ENCODE measurements at regions not wholly inside any gene's neighbourhood (a gene's known extent, or its start where the extent isn't known, plus 50 kb on each side); places are given as distances from the start of the nearest gene placed in this dataset.

DNA sequence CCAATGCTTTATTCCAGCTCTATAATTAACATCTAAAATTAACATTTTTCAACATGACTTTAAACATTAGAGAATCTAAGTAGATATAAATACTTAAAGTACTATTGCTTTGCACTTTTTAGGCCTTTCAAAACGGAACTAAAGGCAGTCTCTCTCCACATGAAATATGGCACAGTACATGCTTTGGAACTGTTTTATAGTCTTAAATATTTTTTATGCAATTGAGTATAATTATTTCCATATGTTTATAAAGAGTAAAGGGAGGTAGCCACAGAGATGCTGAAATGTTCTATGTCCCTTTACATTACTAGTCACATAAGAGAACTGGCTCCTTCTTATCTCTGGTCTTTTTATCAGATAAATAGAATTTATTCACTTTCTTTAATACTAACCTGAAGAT is 674.0 kb downstream of the PLCL1 start:
- Mint-ChIP-seq H3K4me1 (ENCODE audit: low read depth in 2 of 2) (no peaks in the 10 kb centered on the region), H3K27me3 (no peaks in the 10 kb centered on the region), H3K27ac (no peak overlapping the region), H3K4me3 (no peak overlapping the region), H3K9me3 (no peaks in the 10 kb centered on the region), H3K36me3 (ENCODE audit: insufficient read depth) (no peaks in the 10 kb centered on the region)
- no peak for DNase-seq
- no peak for ATAC-seq (replicated peaks)

DNA sequence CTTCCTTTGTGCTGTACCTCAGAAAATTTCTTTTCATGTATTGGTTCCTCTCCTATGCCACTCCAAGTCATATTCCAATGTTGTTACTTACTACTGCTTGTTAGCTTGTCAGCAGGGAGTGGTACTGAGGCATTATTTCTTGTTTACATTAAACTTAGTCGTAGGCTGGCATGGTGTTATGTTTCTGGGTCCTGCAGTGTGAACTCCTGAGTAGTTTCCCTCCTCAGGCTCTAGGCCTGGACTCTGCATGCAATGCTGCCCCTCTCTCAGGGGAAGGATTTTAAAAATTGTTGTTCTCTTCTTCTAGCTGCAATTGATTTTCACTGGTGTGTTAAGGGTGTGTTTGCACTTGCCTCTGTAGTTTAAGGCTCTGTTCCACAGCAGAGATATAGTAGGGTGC is 671.6 kb downstream of the PLCL1 start:
- Mint-ChIP-seq H3K27me3 (no peaks in the 10 kb centered on the region), H3K4me3 (no peak overlapping the region), H3K4me1 (ENCODE audit: low read depth in 2 of 2) (no peaks in the 10 kb centered on the region), H3K9me3 (no peaks in the 10 kb centered on the region), H3K36me3 (ENCODE audit: insufficient read depth) (no peaks in the 10 kb centered on the region), H3K27ac (no peak overlapping the region)
- ATAC-seq (replicated peaks): no peak
- no peak for DNase-seq

DNA sequence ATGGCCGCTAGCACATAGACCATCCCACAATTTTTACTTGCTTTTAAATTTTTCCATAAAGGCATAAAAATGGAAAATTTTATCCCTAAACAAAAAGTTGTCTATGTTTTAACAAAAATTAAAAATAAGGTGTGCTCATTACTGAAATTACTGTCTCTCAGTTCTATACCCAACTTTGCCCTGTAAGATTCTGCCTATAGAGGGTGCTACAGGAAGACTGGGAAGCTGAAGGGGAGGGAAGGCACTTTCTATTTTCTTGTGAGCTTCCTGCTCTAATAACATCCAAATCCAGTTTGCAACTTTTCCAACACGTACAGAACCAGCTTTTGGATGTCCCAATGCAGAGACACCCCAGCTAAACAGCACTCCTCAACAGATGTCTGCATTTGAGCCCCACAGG is 666.9 kb downstream of the PLCL1 start:
- no peak for ATAC-seq (replicated peaks)
- no peak for DNase-seq
- Mint-ChIP-seq H3K4me3 (no peak overlapping the region), H3K9me3 (peaks cover 0 to 1% of the 10 kb centered on the region in 2 donors), H3K36me3 (ENCODE audit: insufficient read depth) (no peaks in the 10 kb centered on the region), H3K27ac (no peak overlapping the region), H3K4me1 (ENCODE audit: low read depth in 2 of 2) (no peaks in the 10 kb centered on the region), H3K27me3 (no peaks in the 10 kb centered on the region)

DNA sequence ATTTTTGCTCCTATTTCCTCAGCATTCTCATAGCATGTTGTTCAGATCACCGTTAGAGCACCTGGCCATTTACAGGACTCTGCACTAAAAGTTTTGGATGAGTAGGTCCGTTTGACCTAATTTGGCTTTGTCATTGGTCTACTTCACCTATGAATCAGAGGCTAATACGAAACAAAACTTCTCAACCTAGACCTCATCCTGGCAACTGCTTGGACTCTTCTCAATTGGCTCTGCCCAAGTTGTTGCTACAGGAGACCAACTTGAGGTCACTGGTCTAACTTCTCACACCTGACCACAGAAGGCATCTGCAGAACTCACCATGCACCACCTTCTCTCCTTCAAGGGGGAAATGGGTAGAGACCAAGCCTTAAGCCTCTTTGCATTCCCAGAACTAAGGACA is 663.7 kb downstream of the PLCL1 start:
- no peaks in the 10 kb centered on the region for H3K36me3 Mint-ChIP-seq (ENCODE audit: insufficient read depth)
- no peaks in the 10 kb centered on the region for H3K27me3 Mint-ChIP-seq
- H3K4me3 Mint-ChIP-seq: no peak overlapping the region
- no peaks in the 10 kb centered on the region for H3K4me1 Mint-ChIP-seq (ENCODE audit: low read depth in 2 of 2)
- peaks cover 0 to 1% of the 10 kb centered on the region in 2 donors for H3K9me3 Mint-ChIP-seq
- no peak overlapping the region for H3K27ac Mint-ChIP-seq
- no peak for ATAC-seq (replicated peaks)
- no peak for DNase-seq

DNA sequence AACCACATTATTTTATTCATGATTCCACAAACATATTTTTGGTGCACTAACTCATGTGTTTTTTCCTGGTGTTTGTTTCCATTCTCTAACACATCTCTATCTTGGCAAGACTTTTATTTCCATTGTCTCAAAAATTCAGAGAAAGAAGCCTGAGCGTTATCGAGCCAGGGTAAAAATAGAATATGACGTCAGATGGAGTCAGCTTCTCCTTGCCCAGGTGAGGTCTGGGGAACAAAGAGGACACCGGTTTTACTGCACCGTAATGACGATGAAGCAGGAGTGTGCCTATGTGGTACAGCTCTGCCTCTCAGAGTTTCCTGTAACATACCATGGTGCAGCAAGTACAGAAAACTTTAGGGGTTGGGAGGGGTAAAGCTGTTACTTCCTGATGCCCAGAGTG is 661.6 kb downstream of the PLCL1 start:
- Mint-ChIP-seq H3K9me3 (peaks cover 0 to 1% of the 10 kb centered on the region in 2 donors), H3K4me1 (ENCODE audit: low read depth in 2 of 2) (no peaks in the 10 kb centered on the region), H3K27me3 (no peaks in the 10 kb centered on the region), H3K27ac (no peak overlapping the region), H3K4me3 (no peak overlapping the region), H3K36me3 (ENCODE audit: insufficient read depth) (no peaks in the 10 kb centered on the region)
- no peak for ATAC-seq (replicated peaks)
- no peak for DNase-seq

DNA sequence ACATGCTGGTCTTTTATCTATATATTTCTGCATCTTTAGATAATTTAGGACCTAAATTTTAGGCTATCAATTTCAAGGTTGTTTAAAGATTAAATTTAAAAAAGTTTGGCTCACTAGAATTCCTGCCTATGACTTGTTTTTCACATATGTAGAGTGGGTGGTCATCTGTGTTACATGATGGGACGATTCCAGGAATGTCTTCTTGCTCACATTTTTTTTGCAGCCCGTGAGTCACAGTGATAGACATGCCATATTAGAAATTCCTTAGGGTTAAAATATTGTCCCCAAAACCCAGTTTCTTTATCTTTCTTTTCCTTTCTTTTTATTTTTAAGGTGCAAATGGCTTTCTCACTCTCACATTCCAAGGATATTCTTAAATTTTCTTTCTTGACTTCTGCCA is 652.0 kb downstream of the PLCL1 start:
- H3K27ac Mint-ChIP-seq: no peak overlapping the region
- no peak for DNase-seq
- no peak for ATAC-seq (replicated peaks)
- H3K9me3 Mint-ChIP-seq: no peaks in the 10 kb centered on the region
- no peak overlapping the region for H3K4me3 Mint-ChIP-seq
- no peaks in the 10 kb centered on the region for H3K4me1 Mint-ChIP-seq (ENCODE audit: low read depth in 2 of 2)
- no peaks in the 10 kb centered on the region for H3K27me3 Mint-ChIP-seq
- H3K36me3 Mint-ChIP-seq (ENCODE audit: insufficient read depth): no peaks in the 10 kb centered on the region

DNA sequence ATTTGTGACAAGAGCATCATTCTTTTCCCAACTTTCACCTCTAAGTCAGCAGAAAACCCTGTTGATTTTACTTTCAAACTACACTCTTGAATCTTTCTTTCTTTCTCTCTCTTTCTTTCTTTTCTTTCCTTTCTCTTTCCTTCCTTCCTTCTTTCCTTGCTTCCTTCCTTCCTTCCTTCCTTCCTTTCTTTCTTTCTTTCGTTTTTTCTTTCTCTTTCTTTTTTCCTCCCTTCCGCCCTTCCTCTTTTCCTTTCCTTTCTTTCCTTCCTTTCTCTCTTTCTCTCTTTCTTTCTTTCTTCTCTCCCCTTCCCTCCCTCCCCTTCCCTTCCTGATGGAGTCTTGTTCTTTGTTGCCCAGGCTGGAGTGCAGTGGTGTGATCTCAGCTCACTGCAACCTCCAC is 649.5 kb downstream of the PLCL1 start:
- Mint-ChIP-seq H3K27ac (no peak overlapping the region), H3K4me3 (no peak overlapping the region), H3K4me1 (ENCODE audit: low read depth in 2 of 2) (no peaks in the 10 kb centered on the region), H3K9me3 (no peaks in the 10 kb centered on the region), H3K27me3 (no peaks in the 10 kb centered on the region), H3K36me3 (ENCODE audit: insufficient read depth) (no peaks in the 10 kb centered on the region)
- DNase-seq (no peak), ATAC-seq (replicated peaks) (no peak)

DNA sequence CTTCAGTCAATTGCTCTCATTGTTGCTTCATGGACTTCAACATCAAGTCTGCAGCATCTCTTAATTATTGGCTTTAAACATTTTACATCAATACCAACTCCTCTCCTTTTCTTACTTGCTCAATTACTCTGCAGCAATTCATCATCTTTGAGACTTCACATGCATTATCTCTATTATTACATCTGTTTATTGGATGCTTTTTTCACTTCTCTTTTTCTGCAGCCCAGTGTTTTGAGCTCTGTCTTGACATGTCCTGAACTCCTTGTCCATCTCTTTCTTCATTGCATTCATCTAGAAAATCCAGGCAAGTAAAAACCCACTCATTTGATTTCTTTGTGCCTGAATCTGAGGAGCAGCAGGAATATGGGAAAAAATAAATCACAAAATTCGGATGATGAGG is 647.9 kb downstream of the PLCL1 start:
- H3K27me3 Mint-ChIP-seq: no peaks in the 10 kb centered on the region
- no peaks in the 10 kb centered on the region for H3K4me1 Mint-ChIP-seq (ENCODE audit: low read depth in 2 of 2)
- H3K9me3 Mint-ChIP-seq: no peaks in the 10 kb centered on the region
- H3K36me3 Mint-ChIP-seq (ENCODE audit: insufficient read depth): no peaks in the 10 kb centered on the region
- no peak for ATAC-seq (replicated peaks)
- H3K4me3 Mint-ChIP-seq: no peak overlapping the region
- DNase-seq: no peak
- H3K27ac Mint-ChIP-seq: no peak overlapping the region

DNA sequence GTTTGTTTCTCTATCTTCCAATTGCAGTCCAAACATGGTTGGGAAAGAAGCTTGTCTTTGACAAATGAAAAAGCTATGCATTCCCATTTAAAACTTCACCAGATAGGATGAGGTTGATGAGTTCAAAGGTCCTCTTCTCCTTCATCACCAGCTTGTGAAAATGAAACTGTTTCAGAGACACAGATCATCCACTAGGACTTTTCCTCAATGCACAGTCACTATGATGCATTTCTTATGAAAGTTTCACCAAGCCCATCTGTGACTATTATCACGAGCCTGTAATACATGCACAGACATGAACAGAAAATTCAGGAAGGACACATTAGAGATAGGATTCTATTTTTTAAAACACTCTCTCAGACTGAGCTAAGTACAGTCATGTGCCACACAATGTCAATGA is 644.4 kb downstream of the PLCL1 start:
- no peak overlapping the region for H3K27ac Mint-ChIP-seq

DNA sequence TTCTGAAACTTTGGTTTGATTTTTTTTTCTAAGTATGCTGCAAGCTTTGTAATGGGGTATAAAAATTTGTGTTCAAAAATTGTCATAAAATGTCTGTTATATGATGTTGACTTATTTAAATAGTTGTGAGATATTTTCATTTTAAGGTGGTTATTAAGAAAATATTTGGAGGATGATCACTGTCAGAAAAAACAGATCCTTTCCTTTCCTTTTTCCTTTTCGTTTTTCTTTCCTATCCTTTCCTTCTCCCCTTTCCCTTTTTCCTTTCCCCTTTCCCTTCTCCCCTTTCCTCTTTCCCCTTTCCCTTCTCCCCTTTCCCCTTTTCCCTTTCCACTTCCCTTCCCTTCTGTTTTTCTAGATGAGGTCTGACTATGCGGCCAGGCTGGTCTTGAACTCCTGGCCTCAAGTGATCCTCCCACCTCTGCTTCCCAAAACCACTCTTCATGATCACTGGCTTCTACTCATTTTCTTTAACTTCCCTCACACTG is 640.5 kb downstream of the PLCL1 start:
- ATAC-seq (replicated peaks): no peak
- no peak overlapping the region for H3K27ac Mint-ChIP-seq
- H3K4me3 Mint-ChIP-seq: no peak overlapping the region
- H3K36me3 Mint-ChIP-seq (ENCODE audit: insufficient read depth): no peaks in the 10 kb centered on the region
- DNase-seq: no peak
- peaks cover 0 to 5% of the 10 kb centered on the region in 2 donors for H3K27me3 Mint-ChIP-seq
- peaks cover 0 to 4% of the 10 kb centered on the region in 2 donors for H3K9me3 Mint-ChIP-seq
- H3K4me1 Mint-ChIP-seq (ENCODE audit: low read depth in 2 of 2): no peaks in the 10 kb centered on the region

More for the DNA sequence above, 644.4 kb downstream of the PLCL1 start:
- ATAC-seq (replicated peaks): no peak
- H3K36me3 Mint-ChIP-seq (ENCODE audit: insufficient read depth): no peaks in the 10 kb centered on the region
- no peak overlapping the region for H3K4me3 Mint-ChIP-seq
- DNase-seq: no peak
- H3K27me3 Mint-ChIP-seq: no peaks in the 10 kb centered on the region
- no peaks in the 10 kb centered on the region for H3K4me1 Mint-ChIP-seq (ENCODE audit: low read depth in 2 of 2)
- no peaks in the 10 kb centered on the region for H3K9me3 Mint-ChIP-seq

DNA sequence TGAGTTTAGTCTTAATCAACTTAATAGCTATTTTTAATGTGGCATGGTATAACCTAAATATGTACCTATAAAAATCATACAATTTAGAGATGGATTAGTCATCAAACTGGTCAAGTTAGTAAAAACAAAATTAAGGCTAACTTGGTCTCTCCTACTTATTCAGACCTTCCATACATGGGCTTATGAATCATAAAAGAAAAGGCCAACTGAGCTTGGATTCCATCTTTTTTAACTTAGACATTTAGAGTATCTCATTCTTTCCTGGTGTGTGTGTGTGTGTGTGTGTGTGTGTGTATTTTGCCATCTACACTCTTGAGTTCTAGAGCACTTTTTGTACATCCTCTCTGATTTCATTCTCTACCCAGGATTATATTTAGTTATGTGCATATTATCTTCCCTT is 637.5 kb downstream of the PLCL1 start:
- DNase-seq (no peak), ATAC-seq (replicated peaks) (no peak)
- H3K27ac Mint-ChIP-seq: no peak overlapping the region

DNA sequence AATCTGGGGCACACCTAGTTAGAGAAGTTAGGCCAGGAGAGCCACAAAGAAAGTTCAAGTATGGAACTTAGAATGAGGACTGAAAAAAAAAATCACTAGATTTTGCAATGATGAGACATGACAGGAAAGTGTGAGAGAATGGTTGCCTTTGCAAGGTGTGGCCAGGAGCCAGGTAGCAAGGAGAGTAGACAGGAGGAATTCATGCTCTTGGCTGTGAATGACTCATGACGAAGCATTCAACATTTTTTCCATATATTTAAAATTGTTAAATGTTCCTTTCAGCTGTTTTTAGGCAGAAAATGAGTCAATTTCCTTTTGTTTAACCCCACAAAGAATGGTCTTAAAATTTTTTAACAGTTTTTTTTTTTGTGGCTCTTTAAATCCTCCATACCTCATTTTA is 636.9 kb downstream of the PLCL1 start:
- Mint-ChIP-seq H3K36me3 (ENCODE audit: insufficient read depth) (no peaks in the 10 kb centered on the region), H3K4me1 (ENCODE audit: low read depth in 2 of 2) (no peaks in the 10 kb centered on the region), H3K4me3 (no peak overlapping the region), H3K27ac (no peak overlapping the region), H3K27me3 (peaks cover 0 to 12% of the 10 kb centered on the region in 2 donors), H3K9me3 (peaks cover 0 to 4% of the 10 kb centered on the region in 2 donors)
- ATAC-seq (replicated peaks): no peak
- no peak for DNase-seq

More for the DNA sequence above, 637.5 kb downstream of the PLCL1 start:
- no peaks in the 10 kb centered on the region for H3K4me1 Mint-ChIP-seq (ENCODE audit: low read depth in 2 of 2)
- no peaks in the 10 kb centered on the region for H3K36me3 Mint-ChIP-seq (ENCODE audit: insufficient read depth)
- H3K27me3 Mint-ChIP-seq: peaks cover 0 to 12% of the 10 kb centered on the region in 2 donors
- H3K4me3 Mint-ChIP-seq: no peak overlapping the region
- peaks cover 0 to 4% of the 10 kb centered on the region in 2 donors for H3K9me3 Mint-ChIP-seq

DNA sequence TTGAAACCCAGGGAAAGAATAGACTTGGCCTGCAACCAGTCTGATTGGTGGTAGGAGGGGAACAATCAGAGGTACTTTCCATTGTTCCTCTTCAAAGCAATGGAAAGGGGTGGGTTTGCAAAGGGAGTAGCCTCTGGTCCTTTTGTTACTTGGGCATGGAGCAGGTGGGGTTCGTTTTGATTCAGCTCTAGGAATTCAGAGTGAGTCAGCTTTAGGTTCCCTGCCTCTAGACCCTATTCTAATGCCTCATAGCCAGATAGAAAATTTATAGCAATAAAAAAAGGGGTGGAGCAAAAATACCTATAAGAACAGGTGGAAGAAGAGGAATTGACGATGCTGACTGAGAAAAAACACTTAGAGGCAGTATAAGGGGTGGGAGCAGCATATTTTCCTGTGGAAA is 636.4 kb downstream of the PLCL1 start:
- Mint-ChIP-seq H3K36me3 (ENCODE audit: insufficient read depth) (no peaks in the 10 kb centered on the region), H3K27me3 (peaks cover 0 to 12% of the 10 kb centered on the region in 2 donors), H3K4me3 (no peak overlapping the region), H3K4me1 (ENCODE audit: low read depth in 2 of 2) (no peaks in the 10 kb centered on the region), H3K9me3 (peaks cover 0 to 4% of the 10 kb centered on the region in 2 donors), H3K27ac (no peak overlapping the region)
- DNase-seq (no peak), ATAC-seq (replicated peaks) (no peak)

DNA sequence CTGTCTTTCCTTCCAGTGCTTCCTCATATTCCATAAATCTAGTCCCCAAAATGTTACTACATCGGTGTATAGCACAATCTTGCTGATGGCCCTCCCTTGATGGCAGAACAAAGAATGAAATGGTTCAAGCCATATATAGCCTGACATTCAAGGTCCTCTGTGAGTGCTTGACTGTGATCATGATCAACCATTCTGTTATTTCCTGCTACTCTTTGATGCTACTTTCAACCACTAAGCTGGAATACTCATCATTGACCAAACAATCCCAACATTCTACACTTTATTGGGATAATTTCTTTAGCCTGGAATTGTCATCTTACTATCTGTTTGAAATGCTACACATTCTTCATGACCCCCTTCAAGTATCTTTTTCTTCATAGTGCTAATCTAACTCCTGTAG is 633.9 kb downstream of the PLCL1 start:
- Mint-ChIP-seq H3K4me3 (no peak overlapping the region), H3K27me3 (peaks cover 0 to 12% of the 10 kb centered on the region in 2 donors), H3K27ac (no peak overlapping the region), H3K4me1 (ENCODE audit: low read depth in 2 of 2) (no peaks in the 10 kb centered on the region), H3K9me3 (peaks cover 0 to 4% of the 10 kb centered on the region in 2 donors), H3K36me3 (ENCODE audit: insufficient read depth) (no peaks in the 10 kb centered on the region)
- DNase-seq (no peak), ATAC-seq (replicated peaks) (no peak)

DNA sequence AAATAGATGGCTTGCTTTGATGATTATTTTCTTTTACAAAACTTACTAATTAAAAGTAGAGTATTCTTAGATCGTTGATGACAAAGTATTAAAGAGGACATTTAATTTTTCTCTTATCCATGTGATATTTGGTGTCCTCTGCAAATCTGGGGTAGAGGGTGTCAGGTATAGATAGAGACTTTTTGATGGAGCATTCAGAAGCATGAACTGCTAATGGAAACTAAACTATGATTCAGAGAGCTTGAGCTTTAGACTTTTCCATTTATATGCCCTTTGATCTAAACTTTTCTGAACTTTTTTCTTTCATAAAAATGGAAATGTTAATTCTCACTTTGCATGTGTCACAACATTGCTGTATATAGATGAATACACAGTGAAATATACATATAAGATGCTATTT is 619.7 kb downstream of the PLCL1 start:
- no peaks in the 10 kb centered on the region for H3K27me3 Mint-ChIP-seq
- DNase-seq: no peak
- H3K36me3 Mint-ChIP-seq (ENCODE audit: insufficient read depth): peaks cover 2% of the 10 kb centered on the region
- peaks cover 0 to 2% of the 10 kb centered on the region in 2 donors for H3K9me3 Mint-ChIP-seq
- no peak overlapping the region for H3K4me3 Mint-ChIP-seq
- H3K27ac Mint-ChIP-seq: no peak overlapping the region
- H3K4me1 Mint-ChIP-seq (ENCODE audit: low read depth in 2 of 2): no peaks in the 10 kb centered on the region
- no peak for ATAC-seq (replicated peaks)
